Psoas muscle (tissue), 7 donors: ENCODE measurements at regions not wholly inside any gene's neighbourhood (a gene's known extent, or its start where the extent isn't known, plus 50 kb on each side); places are given as distances from the start of the nearest gene placed in this dataset.
"Not testable (repeated sequence)": the region's sequence is repeated elsewhere in the genome, so short reads cannot be mapped to it uniquely, and the experiment has no call there.

Source experiments
- ATAC-seq, 4 donors: fragments of 200-7000 bp; cut with Tn5 transposase; one replicate each; pipeline ENCODE4 v1.9.1; 2020; ENCODE audit warnings: moderate library complexity in 3 of 4, mild to moderate bottlenecking in 2 of 4
- DNase-seq, 2 donors: peaks; one replicate each; pipeline ENCODE4 v3.0.0-alpha.2; 2020
- H3K27ac ChIP-seq: fragments of 200-600 bp; one replicate; pipeline ENCODE4 v1.8.0; 2022
- H3K27me3 ChIP-seq, 3 donors: fragments of 200-600 bp in 1 of 3; one replicate each; pipeline versions ENCODE4 v1.6.1 to v1.8.0; 2013 to 2022; ENCODE audit warnings: low read length in 2 of 3, mild to moderate bottlenecking in 2 of 3, moderate library complexity in 1 of 3; ENCODE audit not compliant: insufficient read depth in 3 of 3
- H3K36me3 ChIP-seq, 2 donors: fragments of 200-600 bp in 1 of 2; one replicate each; pipeline versions ENCODE4 v1.6.1 to v1.8.0; 2013 to 2022; ENCODE audit warnings: low read depth in 1 of 2, mild to moderate bottlenecking in 1 of 2, moderate library complexity in 1 of 2; ENCODE audit not compliant: insufficient read depth in 1 of 2
- H3K4me1 ChIP-seq: fragments of 200-600 bp; one replicate; pipeline ENCODE4 v1.8.0; 2022
- H3K4me3 ChIP-seq: fragments of 200-600 bp; one replicate; pipeline ENCODE4 v1.8.0; 2022; ENCODE audit warnings: mild to moderate bottlenecking
- H3K9me3 ChIP-seq: fragments of 200-600 bp; one replicate; pipeline ENCODE4 v1.8.0; 2022
- CTCF ChIP-seq: fragments of 200-600 bp; IDR thresholded peaks from one replicate; pipeline ENCODE4 v1.8.0; 2022; ENCODE audit warnings: antibody characterized with exemption
- whole genome bisulfite sequencing, 3 donors: extraction: QIAGEN DNeasy Blood & Tissue Kit; methylation state at CpG; one replicate each; pipeline versions ENCODE4 v1.1.6 to v1.1.7; 2013; 5-methylcytosine and 5-hydroxymethylcytosine counted together
- intact Hi-C, 2 donors: fragments of 100-400 bp; cut with DNase I; formaldehyde crosslinking; loops; one replicate each; pipeline versions ENCODE4 v1.11.0 to v1.14.2; 2022
- donor health status: healthy with polysubstance abuse.
- donor health status: DM: no; HTN: no; CAD: no; lungs with moderate emphysema.
- donor health status: Bipolar disorder and iron deficiency.
- donor health status: healthy.
- donor health status: DM: yes; HTN: yes; CAD: no.
- donor health status: DM: no; HTN: no; CAD: no.
- donor health status: DM: yes; HTN: yes; CAD: no.

- 87 to 92% (median 91%) methylated on average over 12 of the region's 12 CpGs for WGBS, 3 donors
- no peaks in the 10 kb centered on the region for H3K4me1 ChIP-seq
- ATAC-seq, result no peak
- no peak overlapping the region for H3K27ac ChIP-seq
- TF ChIP-seq CTCF, result no peak
- H3K36me3 ChIP-seq, result no peaks in the 10 kb centered on the region
- H3K4me3 ChIP-seq, result no peak overlapping the region
- H3K9me3 ChIP-seq, result no peaks in the 10 kb centered on the region
- no peaks in the 10 kb centered on the region for H3K27me3 ChIP-seq
- intact Hi-C loops, result no loop called here
- no peak for DNase-seq
Observed at GRCh38 chr3:61429106-61429505, 132.3 kb upstream of the PTPRG start.

GRCh38 chr3:61434901-61435300 is 126.5 kb upstream of the PTPRG start:
- DNase-seq, H3K4me3 ChIP-seq, H3K27ac ChIP-seq, H3K27me3 ChIP-seq, H3K36me3 ChIP-seq, intact Hi-C loops, ATAC-seq, H3K9me3 ChIP-seq: not testable (repeated sequence)
- H3K4me1 ChIP-seq, result peaks cover 14% of the 10 kb centered on the region
- WGBS, 3 donors, result 94 to 96% (median 96%) methylated on average over 16 to 18 of the region's 28 CpGs

GRCh38 chr3:61435361-61435760 is 126.0 kb upstream of the PTPRG start:
- H3K4me3 ChIP-seq, intact Hi-C loops, DNase-seq, H3K36me3 ChIP-seq, ATAC-seq, H3K27me3 ChIP-seq, H3K27ac ChIP-seq, H3K9me3 ChIP-seq: not testable (repeated sequence)
- 96 to 98% (median 97%) methylated on average over 14 to 20 of the region's 20 CpGs for WGBS, 3 donors
- peaks cover 14% of the 10 kb centered on the region for H3K4me1 ChIP-seq

- Histone ChIP-seq H3K4me1 (peaks cover 14% of the 10 kb centered on the region), H3K9me3 (no peaks in the 10 kb centered on the region), H3K27me3 (no peaks in the 10 kb centered on the region), H3K27ac (no peak overlapping the region), H3K4me3 (no peak overlapping the region), H3K36me3 (no peaks in the 10 kb centered on the region)
- DNase-seq (no peak), ATAC-seq (peak in 3 of 4 donors; percentile 63 to 77 (median 66))
- TF ChIP-seq CTCF, result no peak
- intact Hi-C loops, result no loop called here
- WGBS, 3 donors, result 25 to 37% (median 29%) methylated on average over 3 of the region's 3 CpGs
Observed at GRCh38 chr3:61438253-61439121, 122.9 kb upstream of the PTPRG start.

- Histone ChIP-seq H3K4me3 (no peak overlapping the region), H3K27me3 (no peaks in the 10 kb centered on the region), H3K36me3 (no peaks in the 10 kb centered on the region), H3K4me1 (peaks cover 14% of the 10 kb centered on the region), H3K27ac (no peak overlapping the region), H3K9me3 (no peaks in the 10 kb centered on the region)
- WGBS, 3 donors, result 29 to 39% (median 29%) methylated on average over 3 of the region's 3 CpGs
- DNase-seq, result no peak
- ATAC-seq, result peak; percentile 56 to 83 (median 74)
- TF ChIP-seq CTCF, result no peak
- intact Hi-C loops, result no loop called here
Observed at GRCh38 chr3:61439122-61439458, 122.3 kb upstream of the PTPRG start.

GRCh38 chr3:61442696-61443095 is 118.7 kb upstream of the PTPRG start:
- intact Hi-C loops, result no loop called here
- Histone ChIP-seq H3K27me3 (no peaks in the 10 kb centered on the region), H3K36me3 (no peaks in the 10 kb centered on the region), H3K4me1 (peaks cover 28% of the 10 kb centered on the region), H3K27ac (no peak overlapping the region), H3K4me3 (no peak overlapping the region), H3K9me3 (no peaks in the 10 kb centered on the region)
- ATAC-seq, result no peak
- no peak for TF ChIP-seq CTCF
- no peak for DNase-seq
- WGBS, 3 donors, result 96 to 98% (median 97%) methylated on average over 3 of the region's 3 CpGs
